ENCODE measurements at regions not wholly inside any gene's neighbourhood (a gene's known extent, or its start where the extent isn't known, plus 50 kb on each side); places are given as distances from the start of the nearest gene placed in this dataset.
"Not testable (repeated sequence)": the region's sequence is repeated elsewhere in the genome, so short reads cannot be mapped to it uniquely, and the experiment has no call there.

GRCh38 chr10:107520348-107520747 lies 355.8 kb upstream of the SORCS1 start:
- Histone ChIP-seq H3K36me3 (ENCODE audit: control insufficient read depth, insufficient read depth, low read length) (no peaks in the 10 kb centered on the region), H3K27me3 (ENCODE audit: control insufficient read depth, insufficient read depth, low read length) (no peaks in the 10 kb centered on the region), H3K4me3 (ENCODE audit: low read depth, low read length) (no peak overlapping the region)
- TF ChIP-seq CTCF (IDR thresholded peaks at IDR 0.05; ENCODE audit: insufficient read depth, low read length, poor library complexity, severe bottlenecking): no peak
- no peak for DNase-seq (ENCODE audit: low read depth)

- Histone ChIP-seq H3K36me3 (ENCODE audit: control insufficient read depth, insufficient read depth, low read length) (no peaks in the 10 kb centered on the region), H3K27me3 (ENCODE audit: control insufficient read depth, insufficient read depth, low read length) (no peaks in the 10 kb centered on the region), H3K4me3 (ENCODE audit: low read depth, low read length) (no peak overlapping the region)
- no peak for TF ChIP-seq CTCF (IDR thresholded peaks at IDR 0.05; ENCODE audit: insufficient read depth, low read length, poor library complexity, severe bottlenecking)
- no peak for DNase-seq (ENCODE audit: low read depth)
Observed at GRCh38 chr10:107517811-107518210, 353.3 kb upstream of the SORCS1 start.

GRCh38 chr10:107516349-107516748 lies 351.8 kb upstream of the SORCS1 start:
- TF ChIP-seq CTCF (IDR thresholded peaks at IDR 0.05; ENCODE audit: insufficient read depth, low read length, poor library complexity, severe bottlenecking): no peak
- Histone ChIP-seq H3K4me3 (ENCODE audit: low read depth, low read length) (no peak overlapping the region), H3K36me3 (ENCODE audit: control insufficient read depth, insufficient read depth, low read length) (no peaks in the 10 kb centered on the region), H3K27me3 (ENCODE audit: control insufficient read depth, insufficient read depth, low read length) (no peaks in the 10 kb centered on the region)
- no peak for DNase-seq (ENCODE audit: low read depth)

GRCh38 chr10:107504011-107504410 lies 339.5 kb upstream of the SORCS1 start:
- H3K4me3 ChIP-seq (ENCODE audit: low read depth, low read length); H3K27me3 ChIP-seq (ENCODE audit: control insufficient read depth, insufficient read depth, low read length); DNase-seq (ENCODE audit: low read depth); H3K36me3 ChIP-seq (ENCODE audit: control insufficient read depth, insufficient read depth, low read length): not testable (repeated sequence)

- no peak for DNase-seq (ENCODE audit: low read depth)
- Histone ChIP-seq H3K4me3 (ENCODE audit: low read depth, low read length) (no peak overlapping the region), H3K27me3 (ENCODE audit: control insufficient read depth, insufficient read depth, low read length) (no peaks in the 10 kb centered on the region), H3K36me3 (ENCODE audit: control insufficient read depth, insufficient read depth, low read length) (no peaks in the 10 kb centered on the region)
- no peak for TF ChIP-seq CTCF (IDR thresholded peaks at IDR 0.05; ENCODE audit: insufficient read depth, low read length, poor library complexity, severe bottlenecking)
Observed at GRCh38 chr10:107502229-107502985, 337.9 kb upstream of the SORCS1 start.

GRCh38 chr10:107498983-107499382 lies 334.5 kb upstream of the SORCS1 start:
- H3K27me3 ChIP-seq (ENCODE audit: control insufficient read depth, insufficient read depth, low read length): no peaks in the 10 kb centered on the region
- no peak overlapping the region for H3K4me3 ChIP-seq (ENCODE audit: low read depth, low read length)
- no peaks in the 10 kb centered on the region for H3K36me3 ChIP-seq (ENCODE audit: control insufficient read depth, insufficient read depth, low read length)
- no peak for TF ChIP-seq CTCF (IDR thresholded peaks at IDR 0.05; ENCODE audit: insufficient read depth, low read length, poor library complexity, severe bottlenecking)
- DNase-seq (ENCODE audit: low read depth): no peak
